ENCODE measurements at regions not wholly inside any gene's neighbourhood (a gene's known extent, or its start where the extent isn't known, plus 50 kb on each side); places are given as distances from the start of the nearest gene placed in this dataset.

DNA sequence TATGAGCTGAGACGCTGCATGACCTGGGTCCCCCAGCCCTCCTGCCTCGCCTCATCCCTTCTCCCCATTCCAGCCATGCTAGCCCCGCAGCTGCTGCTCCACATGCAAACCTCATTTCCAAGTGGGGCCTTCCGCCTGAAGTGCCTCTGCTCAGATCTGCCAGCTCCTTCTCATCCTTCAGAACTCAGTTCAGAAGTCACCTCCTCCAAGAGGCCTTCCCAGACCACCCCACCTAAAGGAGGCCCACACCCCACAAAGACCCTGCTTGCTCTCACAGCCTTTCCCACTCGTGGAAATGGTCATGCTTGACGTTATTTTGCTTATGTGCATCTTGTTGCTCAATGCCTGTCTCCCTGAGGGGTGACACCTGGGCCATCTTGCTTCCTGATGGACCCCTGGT lies 58.7 kb downstream of the RMI2 start:
- H3K27ac Mint-ChIP-seq (ENCODE audit: unreplicated experiment): no peak overlapping the region

DNA sequence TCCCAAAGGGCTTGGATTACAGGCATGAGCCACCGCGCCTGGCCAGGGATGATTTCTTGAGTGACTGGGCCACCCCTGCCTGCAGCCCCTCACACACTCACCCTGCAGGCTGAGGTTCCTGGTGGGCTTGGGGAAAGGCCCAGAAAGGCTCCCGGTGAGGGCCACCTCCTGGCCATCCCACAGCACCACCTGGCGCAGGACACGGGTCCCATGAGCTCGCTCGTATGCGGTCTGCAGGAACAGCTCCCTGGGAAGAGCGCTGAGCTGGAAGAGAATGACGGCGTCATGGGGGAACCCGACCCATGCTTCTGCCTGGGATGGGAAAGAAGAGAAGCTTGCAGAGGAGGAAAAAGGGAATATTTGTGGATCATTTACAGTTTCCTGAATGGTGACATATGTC lies 59.3 kb downstream of the RMI2 start:
- peaks cover 11% of the 10 kb centered on the region for H3K9me3 Mint-ChIP-seq (ENCODE audit: unreplicated experiment)
- H3K36me3 Mint-ChIP-seq (ENCODE audit: unreplicated experiment): no peaks in the 10 kb centered on the region
- peaks cover 6% of the 10 kb centered on the region for H3K4me1 Mint-ChIP-seq (ENCODE audit: low read depth, unreplicated experiment)
- TF ChIP-seq, protein P1, sequence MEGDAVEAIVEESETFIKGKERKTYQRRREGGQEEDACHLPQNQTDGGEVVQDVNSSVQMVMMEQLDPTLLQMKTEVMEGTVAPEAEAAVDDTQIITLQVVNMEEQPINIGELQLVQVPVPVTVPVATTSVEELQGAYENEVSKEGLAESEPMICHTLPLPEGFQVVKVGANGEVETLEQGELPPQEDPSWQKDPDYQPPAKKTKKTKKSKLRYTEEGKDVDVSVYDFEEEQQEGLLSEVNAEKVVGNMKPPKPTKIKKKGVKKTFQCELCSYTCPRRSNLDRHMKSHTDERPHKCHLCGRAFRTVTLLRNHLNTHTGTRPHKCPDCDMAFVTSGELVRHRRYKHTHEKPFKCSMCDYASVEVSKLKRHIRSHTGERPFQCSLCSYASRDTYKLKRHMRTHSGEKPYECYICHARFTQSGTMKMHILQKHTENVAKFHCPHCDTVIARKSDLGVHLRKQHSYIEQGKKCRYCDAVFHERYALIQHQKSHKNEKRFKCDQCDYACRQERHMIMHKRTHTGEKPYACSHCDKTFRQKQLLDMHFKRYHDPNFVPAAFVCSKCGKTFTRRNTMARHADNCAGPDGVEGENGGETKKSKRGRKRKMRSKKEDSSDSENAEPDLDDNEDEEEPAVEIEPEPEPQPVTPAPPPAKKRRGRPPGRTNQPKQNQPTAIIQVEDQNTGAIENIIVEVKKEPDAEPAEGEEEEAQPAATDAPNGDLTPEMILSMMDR (IDR thresholded peaks at IDR 0.05; ENCODE audit: partially characterized antibody, unreplicated experiment): no peak
- H3K4me3 Mint-ChIP-seq (ENCODE audit: unreplicated experiment): no peak overlapping the region
- no peak for DNase-seq
- H3K27me3 Mint-ChIP-seq (ENCODE audit: unreplicated experiment): peaks cover 16% of the 10 kb centered on the region
- H3K27ac Mint-ChIP-seq (ENCODE audit: unreplicated experiment): no peak overlapping the region

More for the DNA sequence above, 58.7 kb downstream of the RMI2 start:
- peaks cover 11% of the 10 kb centered on the region for H3K9me3 Mint-ChIP-seq (ENCODE audit: unreplicated experiment)
- TF ChIP-seq, protein P1 (IDR thresholded peaks at IDR 0.05; ENCODE audit: partially characterized antibody, unreplicated experiment): no peak
- no peak overlapping the region for H3K4me3 Mint-ChIP-seq (ENCODE audit: unreplicated experiment)
- H3K27me3 Mint-ChIP-seq (ENCODE audit: unreplicated experiment): peaks cover 16% of the 10 kb centered on the region
- no peak for DNase-seq
- no peaks in the 10 kb centered on the region for H3K36me3 Mint-ChIP-seq (ENCODE audit: unreplicated experiment)
- H3K4me1 Mint-ChIP-seq (ENCODE audit: low read depth, unreplicated experiment): peaks cover 6% of the 10 kb centered on the region

DNA sequence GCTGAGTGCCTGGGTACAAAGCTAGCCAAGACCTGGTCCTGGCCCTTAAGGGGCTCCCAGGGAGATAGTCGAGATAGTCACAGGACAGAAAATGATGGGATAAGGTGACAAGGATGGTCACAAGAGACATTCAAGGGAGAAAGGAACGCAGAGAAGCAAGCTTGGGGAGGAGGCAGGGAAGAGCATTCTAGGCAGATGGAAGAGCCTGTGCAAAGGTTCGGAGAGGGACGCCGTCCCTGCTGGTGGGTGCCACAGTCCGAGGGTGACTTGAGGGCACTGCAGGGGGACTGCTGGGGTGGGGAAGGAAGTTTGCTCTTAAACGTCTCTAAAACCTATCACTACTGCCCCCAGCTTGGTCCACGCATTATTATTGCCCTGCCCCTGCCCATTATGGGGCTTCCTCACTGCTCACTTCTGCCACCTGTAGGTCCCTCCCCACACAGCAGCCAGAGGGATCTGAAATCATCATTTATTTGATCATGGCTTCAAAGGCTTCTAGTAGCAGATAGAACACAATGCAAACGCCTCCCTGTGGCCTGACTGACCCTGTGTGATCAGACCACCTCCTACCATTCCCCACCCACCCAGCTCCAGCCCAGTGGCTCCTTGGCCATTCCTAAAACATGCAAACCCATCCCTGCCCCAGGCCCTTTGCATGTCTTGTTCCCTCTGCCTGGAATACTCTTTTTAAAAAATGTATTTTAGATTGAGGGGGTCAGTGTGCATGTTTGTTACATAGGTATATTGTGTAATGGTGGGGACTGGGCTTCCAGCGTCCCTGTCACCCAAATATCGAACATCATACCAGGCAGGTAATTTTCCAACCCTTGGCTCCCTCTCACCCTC lies 60.3 kb downstream of the RMI2 start:
- TF ChIP-seq, protein P1 (IDR thresholded peaks at IDR 0.05; ENCODE audit: partially characterized antibody, unreplicated experiment): peak; percentile 64
- no peak overlapping the region for H3K27ac Mint-ChIP-seq (ENCODE audit: unreplicated experiment)
- no peaks in the 10 kb centered on the region for H3K36me3 Mint-ChIP-seq (ENCODE audit: unreplicated experiment)
- peak; percentile 66 for DNase-seq
- peaks cover 6% of the 10 kb centered on the region for H3K4me1 Mint-ChIP-seq (ENCODE audit: low read depth, unreplicated experiment)
- H3K4me3 Mint-ChIP-seq (ENCODE audit: unreplicated experiment): no peak overlapping the region
- peaks cover 11% of the 10 kb centered on the region for H3K9me3 Mint-ChIP-seq (ENCODE audit: unreplicated experiment)
- H3K27me3 Mint-ChIP-seq (ENCODE audit: unreplicated experiment): peaks cover 12% of the 10 kb centered on the region

DNA sequence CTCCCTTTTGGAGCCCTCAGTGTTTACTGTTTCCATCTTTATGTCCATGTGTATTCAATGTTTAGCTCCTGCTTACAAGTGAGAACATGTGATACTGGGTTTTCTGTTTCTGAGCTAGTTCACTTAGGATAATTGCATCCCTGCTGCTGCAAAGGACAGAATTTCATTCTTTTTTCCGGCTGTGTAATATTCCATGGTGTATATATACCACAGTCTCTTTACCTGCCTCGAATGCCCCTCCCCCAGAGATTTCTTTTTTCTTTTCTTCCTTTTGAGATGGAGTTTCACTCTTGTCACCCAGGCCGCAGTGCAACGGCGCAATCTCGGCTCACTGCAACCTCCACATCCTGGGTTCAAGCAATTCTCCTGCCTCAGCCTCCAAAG lies 60.9 kb downstream of the RMI2 start:
- TF ChIP-seq, protein P1 (IDR thresholded peaks at IDR 0.05; ENCODE audit: partially characterized antibody, unreplicated experiment): no peak
- Mint-ChIP-seq H3K27ac (ENCODE audit: unreplicated experiment) (no peak overlapping the region), H3K36me3 (ENCODE audit: unreplicated experiment) (no peaks in the 10 kb centered on the region), H3K9me3 (ENCODE audit: unreplicated experiment) (peaks cover 11% of the 10 kb centered on the region), H3K4me1 (ENCODE audit: low read depth, unreplicated experiment) (peaks cover 7% of the 10 kb centered on the region), H3K27me3 (ENCODE audit: unreplicated experiment) (peaks cover 11% of the 10 kb centered on the region), H3K4me3 (ENCODE audit: unreplicated experiment) (no peak overlapping the region)
- DNase-seq: no peak
